HCT116 (cell line): ENCODE measurements at regions not wholly inside any gene's neighbourhood (a gene's known extent, or its start where the extent isn't known, plus 50 kb on each side); places are given as distances from the start of the nearest gene placed in this dataset.

Experiments used
- ATAC-seq: fragments of 200-7000 bp; cut with Tn5 transposase; 2 replicates; pipeline ENCODE4 v1.9.1; 2020; ENCODE audit warnings: mild to moderate bottlenecking, moderate library complexity
- BruUV-seq: library from RNA; stranded (reverse); fragments of 400-500 nt; replicated peaks from 2 replicates; lab custom pipeline; 2021; lab: Mats Ljungman, UMichigan
- CTCF ChIA-PET: fragments of 300-600 bp; sonication (Branson Sonifier 250); formaldehyde crosslinking; loops from one replicate; lab custom pipeline; 2021; ENCODE audit warnings: antibody characterized with exemption; lab: Charles Lee
- POLR2A ChIA-PET: fragments of 300-600, 350-600 bp; sonication (Branson Sonifier 250); formaldehyde crosslinking; loops from one replicate; lab custom pipeline; 2021; ENCODE audit warnings: antibody characterized with exemption; lab: Charles Lee
- RAD21 ChIA-PET, 2 experiments: fragments of 300-600 bp; sonication (Branson Sonifier 250); formaldehyde crosslinking; loops; one replicate each; lab custom pipeline; 2023; ENCODE audit warnings: low total read pairs in 2 of 2; ENCODE audit not compliant: uncharacterized antibody in 2 of 2, unreplicated experiment in 2 of 2, low non-redundant PET in 1 of 2; lab: Charles Lee
- DNase-seq: peaks from one replicate; pipeline ENCODE4 v3.0.0-alpha.2; 2010; ENCODE audit warnings: low read depth, low spot score
- H2AFZ ChIP-seq: fragments of 200-600 bp; shearing (Covaris generic), sonication (generic); 2 replicates; pipeline ENCODE4 v1.6.1; 2017; ENCODE audit warnings: low read depth, mixed run types, mixed read lengths, antibody characterized with exemption, low read length; ENCODE audit not compliant: poor library complexity, severe bottlenecking
- H3K27ac ChIP-seq: 2 replicates; pipeline ENCODE4 v1.5.1; 2012; ENCODE audit warnings: low read depth, low read length
- H3K27me3 ChIP-seq: fragments of 200-600 bp; sonication (generic); 2 replicates; pipeline ENCODE4 v1.6.1; 2016; ENCODE audit warnings: mixed run types, low read length, mixed read lengths; ENCODE audit not compliant: insufficient read depth
- H3K36me3 ChIP-seq, 2 experiments: fragments of 200-500 bp in 1 of 2; fragments of 200-600 bp in 1 of 2; sonication (Bioruptor generic) in 1 of 2; sonication (generic) in 1 of 2; 2 replicates each; pipeline versions ENCODE4 v1.5.1 to v1.6.1; 2014 to 2016; ENCODE audit warnings: low read length in 2 of 2, inconsistent platforms in 1 of 2, mixed read lengths in 1 of 2, mixed run types in 1 of 2; ENCODE audit not compliant: insufficient read depth in 2 of 2, control insufficient read depth in 1 of 2
- H3K4me1 ChIP-seq, 2 experiments: fragments of 200-600 bp in 1 of 2; sonication (generic) in 1 of 2; 2 replicates each; pipeline versions ENCODE4 v1.5.1 to v1.6.1; 2012 to 2017; ENCODE audit warnings: low read length in 2 of 2, inconsistent platforms in 1 of 2, mild to moderate bottlenecking in 1 of 2, mixed read lengths in 1 of 2, mixed run types in 1 of 2, moderate library complexity in 1 of 2; ENCODE audit not compliant: insufficient read depth in 2 of 2, control insufficient read depth in 1 of 2
- H3K4me2 ChIP-seq: fragments of 200-600 bp; sonication (generic); 2 replicates; pipeline ENCODE4 v1.6.1; 2017; ENCODE audit warnings: mixed run types, low read length, mixed read lengths
- H3K4me3 ChIP-seq, 2 experiments: fragments of 200-600 bp in 1 of 2; sonication (generic) in 1 of 2; replicated peaks in 1 of 2; 2 replicates each; pipeline ENCODE4 v1.5.1; 2011 to 2016; ENCODE audit warnings: low read length in 2 of 2, control low read depth in 1 of 2, low read depth in 1 of 2, mild to moderate bottlenecking in 1 of 2, mixed read lengths in 1 of 2, mixed run types in 1 of 2
- H3K79me2 ChIP-seq: fragments of 200-600 bp; sonication (generic); 2 replicates; pipeline ENCODE4 v1.6.1; 2017; ENCODE audit warnings: mild to moderate bottlenecking, mixed run types, low read length, moderate library complexity, mixed read lengths; ENCODE audit not compliant: insufficient read depth
- H3K9ac ChIP-seq: fragments of 200-600 bp; sonication (generic); 2 replicates; pipeline ENCODE4 v1.6.1; 2016; ENCODE audit warnings: low read length, mixed read lengths
- H3K9me2 ChIP-seq: fragments of 200-600 bp; sonication (generic), shearing (Covaris generic); 2 replicates; pipeline ENCODE4 v1.6.1; 2017; ENCODE audit warnings: mixed run types, mild to moderate bottlenecking, moderate library complexity; ENCODE audit not compliant: insufficient read depth
- H3K9me3 ChIP-seq, 2 experiments: fragments of 200-500 bp in 1 of 2; fragments of 200-600 bp in 1 of 2; sonication (Bioruptor generic) in 1 of 2; sonication (generic) in 1 of 2; 2 replicates each; pipeline ENCODE4 v1.6.1; 2014 to 2017; ENCODE audit warnings: low read length in 2 of 2, mixed read lengths in 2 of 2, inconsistent platforms in 1 of 2, low read depth in 1 of 2, mild to moderate bottlenecking in 1 of 2, mixed run types in 1 of 2, moderate library complexity in 1 of 2; ENCODE audit not compliant: control insufficient read depth in 1 of 2, insufficient read depth in 1 of 2
- H4K20me1 ChIP-seq: fragments of 200-600 bp; sonication (generic), shearing (Covaris generic); 2 replicates; pipeline ENCODE4 v1.6.1; 2017; ENCODE audit warnings: mixed run types, mild to moderate bottlenecking, moderate library complexity; ENCODE audit not compliant: insufficient read depth
- CEBPB ChIP-seq: IDR thresholded peaks from 2 replicates; pipeline ENCODE4 v1.6.1; 2012; ENCODE audit warnings: low read depth
- EGR1 ChIP-seq: IDR thresholded peaks from 2 replicates; pipeline ENCODE4 v1.6.1; 2012; ENCODE audit warnings: low read depth
- EZH2 ChIP-seq: fragments of 200-600 bp; sonication (generic); IDR thresholded peaks from 2 replicates; pipeline ENCODE4 v1.6.1; 2017; ENCODE audit warnings: antibody characterized with exemption, mixed run types
- EZH2phosphoT487 ChIP-seq: fragments of 200-600 bp; IDR thresholded peaks from 2 replicates; pipeline ENCODE4 v1.6.1; 2018; ENCODE audit warnings: antibody characterized with exemption, borderline replicate concordance
- JUND ChIP-seq: IDR thresholded peaks from 2 replicates; pipeline ENCODE4 v1.6.1; 2012
- POLR2AphosphoS5 ChIP-seq: IDR thresholded peaks from 2 replicates; pipeline ENCODE4 v1.6.1; 2011; ENCODE audit warnings: mild to moderate bottlenecking, low read depth, low read length, moderate library complexity
- RAD21 ChIP-seq: IDR thresholded peaks from 2 replicates; pipeline ENCODE4 v1.6.1; 2012; ENCODE audit warnings: low read depth, mild to moderate bottlenecking
- SIN3A ChIP-seq: IDR thresholded peaks from 2 replicates; pipeline ENCODE4 v1.6.1; 2012; ENCODE audit warnings: low read depth
- SRF ChIP-seq: IDR thresholded peaks from 2 replicates; pipeline ENCODE4 v1.6.1; 2012; ENCODE audit warnings: low read depth
- TCF7L2 ChIP-seq: IDR thresholded peaks from 2 replicates; pipeline ENCODE4 v1.7.0; 2011; ENCODE audit warnings: borderline replicate concordance, inconsistent platforms; ENCODE audit not compliant: insufficient read depth, insufficient read length; ENCODE audit errors: extremely low read depth
- YY1 ChIP-seq: IDR thresholded peaks from 2 replicates; pipeline ENCODE4 v1.6.1; 2011; ENCODE audit warnings: low read length, low read depth, moderate library complexity, mild to moderate bottlenecking; ENCODE audit not compliant: insufficient replicate concordance; ENCODE audit errors: extremely low read depth
- ZNF274 ChIP-seq: fragments of 200-500 bp; sonication (Bioruptor generic); IDR thresholded peaks from 2 replicates; pipeline ENCODE4 v1.6.1; 2014; ENCODE audit warnings: mild to moderate bottlenecking, low read depth, low read length, inconsistent platforms
- intact Hi-C: fragments of 100-400 bp; cut with micrococcal nuclease; formaldehyde crosslinking; loops from 2 replicates; pipeline ENCODE4 v1.10.0; 2022
- TF ChIP-seq, protein P1 (sequence below): IDR thresholded peaks from 2 replicates; pipeline ENCODE4 v1.6.1; 2011; ENCODE audit warnings: mild to moderate bottlenecking, low read length, moderate library complexity; ENCODE audit not compliant: insufficient replicate concordance; ENCODE audit errors: extremely low read depth
- TF ChIP-seq, protein P2 (sequence below), 3 experiments: fragments of 200-600 bp in 1 of 3; sonication (generic) in 1 of 3; IDR thresholded peaks in 2 of 3; conservative IDR thresholded peaks in 1 of 3; 2 replicates each; pipeline ENCODE4 v1.5.1; 2012 to 2017; ENCODE audit warnings: low read depth in 2 of 3, low read length in 2 of 3, antibody characterized with exemption in 1 of 3, borderline replicate concordance in 1 of 3, control low read depth in 1 of 3, mild to moderate bottlenecking in 1 of 3, mixed read lengths in 1 of 3, mixed run types in 1 of 3, moderate library complexity in 1 of 3; ENCODE audit not compliant: insufficient read depth in 1 of 3
- TF ChIP-seq, protein P3 (sequence below): IDR thresholded peaks from 2 replicates; pipeline ENCODE4 v1.6.1; 2012; ENCODE audit warnings: low read depth
- TF ChIP-seq, protein P4 (sequence below): IDR thresholded peaks from 2 replicates; pipeline ENCODE4 v1.6.1; 2012

DNA sequence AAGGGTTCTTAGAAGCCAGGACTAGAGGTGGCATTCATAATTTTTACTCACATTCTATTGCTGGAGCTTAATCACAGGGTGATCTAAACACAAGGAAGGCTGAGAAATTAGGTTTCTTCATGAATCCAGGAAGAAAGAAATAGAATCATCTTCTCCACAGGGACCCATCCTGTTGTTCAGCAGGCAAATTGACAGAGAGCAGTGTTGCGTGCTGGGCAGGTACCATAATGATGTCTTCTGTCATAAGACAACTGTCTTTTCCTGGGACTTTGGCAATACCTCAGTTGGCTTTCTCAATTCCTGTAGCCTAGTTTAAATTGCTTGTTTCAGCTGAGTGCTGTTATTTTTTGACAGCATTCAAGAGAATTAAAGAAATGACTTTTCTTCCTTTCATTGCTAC is 468.0 kb upstream of the SYT1 start:
- Histone ChIP-seq H4K20me1 (no peaks in the 10 kb centered on the region), H2AFZ (no peak overlapping the region), H3K36me3 (no peaks in the 10 kb centered on the region), H3K79me2 (no peaks in the 10 kb centered on the region), H3K9me2 (no peaks in the 10 kb centered on the region), H3K9me3 (no peaks in the 10 kb centered on the region), H3K4me1 (no peaks in the 10 kb centered on the region), H3K4me2 (no peak overlapping the region), H3K9ac (no peak overlapping the region), H3K4me3 (no peak overlapping the region), H3K27me3 (no peaks in the 10 kb centered on the region), H3K27ac (no peak overlapping the region)
- DNase-seq (no peak), ATAC-seq (no peak)
- ChIA-PET RAD21 (no interaction called here), CTCF (no interaction called here), POLR2A (no interaction called here)
- no TSS peak for BruUV-seq
- TF ChIP-seq TCF7L2, result no peak
- TF ChIP-seq RAD21, result no peak
- no peak for TF ChIP-seq POLR2AphosphoS5
- no peak for TF ChIP-seq CEBPB
- no peak for TF ChIP-seq EGR1
- TF ChIP-seq SIN3A, result no peak
- TF ChIP-seq, protein P1, sequence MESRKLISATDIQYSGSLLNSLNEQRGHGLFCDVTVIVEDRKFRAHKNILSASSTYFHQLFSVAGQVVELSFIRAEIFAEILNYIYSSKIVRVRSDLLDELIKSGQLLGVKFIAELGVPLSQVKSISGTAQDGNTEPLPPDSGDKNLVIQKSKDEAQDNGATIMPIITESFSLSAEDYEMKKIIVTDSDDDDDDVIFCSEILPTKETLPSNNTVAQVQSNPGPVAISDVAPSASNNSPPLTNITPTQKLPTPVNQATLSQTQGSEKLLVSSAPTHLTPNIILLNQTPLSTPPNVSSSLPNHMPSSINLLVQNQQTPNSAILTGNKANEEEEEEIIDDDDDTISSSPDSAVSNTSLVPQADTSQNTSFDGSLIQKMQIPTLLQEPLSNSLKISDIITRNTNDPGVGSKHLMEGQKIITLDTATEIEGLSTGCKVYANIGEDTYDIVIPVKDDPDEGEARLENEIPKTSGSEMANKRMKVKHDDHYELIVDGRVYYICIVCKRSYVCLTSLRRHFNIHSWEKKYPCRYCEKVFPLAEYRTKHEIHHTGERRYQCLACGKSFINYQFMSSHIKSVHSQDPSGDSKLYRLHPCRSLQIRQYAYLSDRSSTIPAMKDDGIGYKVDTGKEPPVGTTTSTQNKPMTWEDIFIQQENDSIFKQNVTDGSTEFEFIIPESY, result no peak
- TF ChIP-seq, protein P2, sequence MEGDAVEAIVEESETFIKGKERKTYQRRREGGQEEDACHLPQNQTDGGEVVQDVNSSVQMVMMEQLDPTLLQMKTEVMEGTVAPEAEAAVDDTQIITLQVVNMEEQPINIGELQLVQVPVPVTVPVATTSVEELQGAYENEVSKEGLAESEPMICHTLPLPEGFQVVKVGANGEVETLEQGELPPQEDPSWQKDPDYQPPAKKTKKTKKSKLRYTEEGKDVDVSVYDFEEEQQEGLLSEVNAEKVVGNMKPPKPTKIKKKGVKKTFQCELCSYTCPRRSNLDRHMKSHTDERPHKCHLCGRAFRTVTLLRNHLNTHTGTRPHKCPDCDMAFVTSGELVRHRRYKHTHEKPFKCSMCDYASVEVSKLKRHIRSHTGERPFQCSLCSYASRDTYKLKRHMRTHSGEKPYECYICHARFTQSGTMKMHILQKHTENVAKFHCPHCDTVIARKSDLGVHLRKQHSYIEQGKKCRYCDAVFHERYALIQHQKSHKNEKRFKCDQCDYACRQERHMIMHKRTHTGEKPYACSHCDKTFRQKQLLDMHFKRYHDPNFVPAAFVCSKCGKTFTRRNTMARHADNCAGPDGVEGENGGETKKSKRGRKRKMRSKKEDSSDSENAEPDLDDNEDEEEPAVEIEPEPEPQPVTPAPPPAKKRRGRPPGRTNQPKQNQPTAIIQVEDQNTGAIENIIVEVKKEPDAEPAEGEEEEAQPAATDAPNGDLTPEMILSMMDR (IDR thresholded peaks at IDR 0.05 in 2 of 3, conservative IDR thresholded peaks at IDR 0.05 in 1 of 3; ENCODE audit: borderline replicate concordance in 1 of 3, insufficient read depth in 1 of 3, low read depth in 2 of 3, low read length in 2 of 3), result no peak
- TF ChIP-seq, protein P3, sequence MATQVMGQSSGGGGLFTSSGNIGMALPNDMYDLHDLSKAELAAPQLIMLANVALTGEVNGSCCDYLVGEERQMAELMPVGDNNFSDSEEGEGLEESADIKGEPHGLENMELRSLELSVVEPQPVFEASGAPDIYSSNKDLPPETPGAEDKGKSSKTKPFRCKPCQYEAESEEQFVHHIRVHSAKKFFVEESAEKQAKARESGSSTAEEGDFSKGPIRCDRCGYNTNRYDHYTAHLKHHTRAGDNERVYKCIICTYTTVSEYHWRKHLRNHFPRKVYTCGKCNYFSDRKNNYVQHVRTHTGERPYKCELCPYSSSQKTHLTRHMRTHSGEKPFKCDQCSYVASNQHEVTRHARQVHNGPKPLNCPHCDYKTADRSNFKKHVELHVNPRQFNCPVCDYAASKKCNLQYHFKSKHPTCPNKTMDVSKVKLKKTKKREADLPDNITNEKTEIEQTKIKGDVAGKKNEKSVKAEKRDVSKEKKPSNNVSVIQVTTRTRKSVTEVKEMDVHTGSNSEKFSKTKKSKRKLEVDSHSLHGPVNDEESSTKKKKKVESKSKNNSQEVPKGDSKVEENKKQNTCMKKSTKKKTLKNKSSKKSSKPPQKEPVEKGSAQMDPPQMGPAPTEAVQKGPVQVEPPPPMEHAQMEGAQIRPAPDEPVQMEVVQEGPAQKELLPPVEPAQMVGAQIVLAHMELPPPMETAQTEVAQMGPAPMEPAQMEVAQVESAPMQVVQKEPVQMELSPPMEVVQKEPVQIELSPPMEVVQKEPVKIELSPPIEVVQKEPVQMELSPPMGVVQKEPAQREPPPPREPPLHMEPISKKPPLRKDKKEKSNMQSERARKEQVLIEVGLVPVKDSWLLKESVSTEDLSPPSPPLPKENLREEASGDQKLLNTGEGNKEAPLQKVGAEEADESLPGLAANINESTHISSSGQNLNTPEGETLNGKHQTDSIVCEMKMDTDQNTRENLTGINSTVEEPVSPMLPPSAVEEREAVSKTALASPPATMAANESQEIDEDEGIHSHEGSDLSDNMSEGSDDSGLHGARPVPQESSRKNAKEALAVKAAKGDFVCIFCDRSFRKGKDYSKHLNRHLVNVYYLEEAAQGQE, result no peak
- TF ChIP-seq ZNF274, result no peak
- TF ChIP-seq JUND, result no peak
- no peak for TF ChIP-seq EZH2
- TF ChIP-seq, protein P4, sequence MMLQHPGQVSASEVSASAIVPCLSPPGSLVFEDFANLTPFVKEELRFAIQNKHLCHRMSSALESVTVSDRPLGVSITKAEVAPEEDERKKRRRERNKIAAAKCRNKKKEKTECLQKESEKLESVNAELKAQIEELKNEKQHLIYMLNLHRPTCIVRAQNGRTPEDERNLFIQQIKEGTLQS, result no peak
- TF ChIP-seq SRF, result no peak
- TF ChIP-seq YY1, result no peak
- no peak for TF ChIP-seq EZH2phosphoT487
- intact Hi-C loops, result loop anchor here (10.0 kb wide), 1 partner anchor 948 kb away; no protein-coding TSS in a partner anchor
